OCI-LY7 (cell line): ENCODE measurements at regions not wholly inside any gene's neighbourhood (a gene's known extent, or its start where the extent isn't known, plus 50 kb on each side); places are given as distances from the start of the nearest gene placed in this dataset.

Experiments used
- BruUV-seq: library from RNA; stranded (reverse); fragments of 400-500 nt; replicated peaks from 2 replicates; lab custom pipeline; 2021; lab: Mats Ljungman, UMichigan
- CTCF ChIA-PET: fragments of 300-600 bp; sonication (Branson Sonifier 250); formaldehyde crosslinking; loops from one replicate; lab custom pipeline; 2022; ENCODE audit warnings: antibody characterized with exemption; ENCODE audit not compliant: unreplicated experiment; lab: Charles Lee
- POLR2A ChIA-PET: fragments of 300-600 bp; sonication (Branson Sonifier 250); formaldehyde crosslinking; loops from one replicate; lab custom pipeline; 2022; ENCODE audit warnings: antibody characterized with exemption; lab: Charles Lee
- DNase-seq: peaks from one replicate; pipeline ENCODE4 v3.0.0-alpha.2; 2015; ENCODE audit warnings: low spot score
- H2AFZ ChIP-seq: fragments of 200-600 bp; sonication (generic), shearing (Covaris generic); 2 replicates; pipeline ENCODE4 v1.6.1; 2014; ENCODE audit warnings: mild to moderate bottlenecking, antibody characterized with exemption, low read length, moderate library complexity
- H3K27ac ChIP-seq: fragments of 200-600 bp; sonication (generic); 2 replicates; pipeline ENCODE4 v1.5.1; 2014; ENCODE audit warnings: mixed run types, low read depth, mild to moderate bottlenecking, moderate library complexity, low read length, inconsistent platforms; ENCODE audit not compliant: poor library complexity, severe bottlenecking
- H3K36me3 ChIP-seq: fragments of 200-600 bp; sonication (generic); 2 replicates; pipeline ENCODE4 v1.6.1; 2014; ENCODE audit warnings: mild to moderate bottlenecking, antibody characterized with exemption, low read length, moderate library complexity, mixed read lengths; ENCODE audit not compliant: insufficient read depth
- H3K4me1 ChIP-seq: fragments of 200-600 bp; sonication (generic); 2 replicates; pipeline ENCODE4 v1.5.1; 2014; ENCODE audit warnings: mild to moderate bottlenecking, low read length; ENCODE audit not compliant: insufficient read depth, poor library complexity, severe bottlenecking
- H3K4me2 ChIP-seq: fragments of 200-600 bp; sonication (generic); 2 replicates; pipeline ENCODE4 v1.6.1; 2014; ENCODE audit warnings: mild to moderate bottlenecking, low read length
- H3K4me3 ChIP-seq: fragments of 200-600 bp; sonication (generic); 2 replicates; pipeline ENCODE4 v1.5.1; 2014; ENCODE audit warnings: mild to moderate bottlenecking, low read depth, low read length; ENCODE audit not compliant: poor library complexity, severe bottlenecking
- H3K79me2 ChIP-seq: fragments of 200-600 bp; sonication (generic); 2 replicates; pipeline ENCODE4 v1.6.1; 2016; ENCODE audit warnings: low read depth, mild to moderate bottlenecking, low read length, moderate library complexity, mixed read lengths; ENCODE audit not compliant: insufficient read depth
- H3K9me2 ChIP-seq: fragments of 200-600 bp; sonication (generic); 2 replicates; pipeline ENCODE4 v1.6.1; 2016; ENCODE audit warnings: mild to moderate bottlenecking, low read length, mixed read lengths; ENCODE audit not compliant: insufficient read depth
- H3K9me3 ChIP-seq: fragments of 200-600 bp; sonication (generic); 2 replicates; pipeline ENCODE4 v1.6.1; 2014; ENCODE audit warnings: mild to moderate bottlenecking, mixed run types, low read length, mixed read lengths
- H4K20me1 ChIP-seq: fragments of 200-600 bp; sonication (generic); 2 replicates; pipeline ENCODE4 v1.6.1; 2014; ENCODE audit warnings: mild to moderate bottlenecking, antibody characterized with exemption, low read length, moderate library complexity, mixed read lengths; ENCODE audit not compliant: insufficient read depth
- CTCF ChIP-seq: fragments of 200-600 bp; sonication (generic); conservative IDR thresholded peaks from 2 replicates; pipeline ENCODE4 v1.5.1; 2014; ENCODE audit warnings: mild to moderate bottlenecking, antibody characterized with exemption, low read length, moderate library complexity, mixed read lengths
- EZH2phosphoT487 ChIP-seq: fragments of 200-600 bp; sonication (generic); IDR thresholded peaks from 2 replicates; pipeline ENCODE4 v1.6.1; 2018; ENCODE audit warnings: low read depth, borderline replicate concordance, mild to moderate bottlenecking, mixed run types, antibody characterized with exemption, low read length, moderate library complexity, mixed read lengths
- intact Hi-C: fragments of 100-400 bp; cut with micrococcal nuclease; formaldehyde crosslinking; loops from one replicate; pipeline ENCODE4 v1.10.0; 2022; ENCODE audit not compliant: unreplicated experiment

- BruUV-seq = no TSS peak
- Histone ChIP-seq H3K4me3 (no peak overlapping the region), H2AFZ (no peak overlapping the region), H3K36me3 (no peaks in the 10 kb centered on the region), H3K9me2 (no peaks in the 10 kb centered on the region), H3K9me3 (no peaks in the 10 kb centered on the region), H3K4me2 (no peak overlapping the region), H3K79me2 (no peaks in the 10 kb centered on the region), H4K20me1 (no peaks in the 10 kb centered on the region), H3K4me1 (no peaks in the 10 kb centered on the region), H3K27ac (no peak overlapping the region)
- CTCF ChIA-PET = no interaction called here
- TF ChIP-seq CTCF (no peak), EZH2phosphoT487 (no peak)
- POLR2A ChIA-PET = no interaction called here
- intact Hi-C loops = no loop called here
- DNase-seq = no peak
These were observed 475.1 kb downstream of the NAV3 start for GRCh38 chr12:78305808-78306207.

- no peaks in the 10 kb centered on the region for H3K79me2 ChIP-seq
- no peak overlapping the region for H3K27ac ChIP-seq
- no peaks in the 10 kb centered on the region for H3K4me1 ChIP-seq
- no peaks in the 10 kb centered on the region for H3K36me3 ChIP-seq
- no peak for DNase-seq
- no peaks in the 10 kb centered on the region for H4K20me1 ChIP-seq
- H3K9me2 ChIP-seq = no peaks in the 10 kb centered on the region
- intact Hi-C loops = no loop called here
- no peak overlapping the region for H3K4me3 ChIP-seq
- BruUV-seq = no TSS peak
- TF ChIP-seq CTCF = no peak
- TF ChIP-seq EZH2phosphoT487 = no peak
- no peaks in the 10 kb centered on the region for H3K9me3 ChIP-seq
- H3K4me2 ChIP-seq = no peak overlapping the region
- ChIA-PET POLR2A (no interaction called here), CTCF (no interaction called here)
- H2AFZ ChIP-seq = no peak overlapping the region
These were observed 475.5 kb downstream of the NAV3 start for GRCh38 chr12:78306236-78306635.

GRCh38 chr12:78308701-78309100, 478.0 kb downstream of the NAV3 start:
- intact Hi-C loops = no loop called here

More at GRCh38 chr12:78308701-78309100, 478.0 kb downstream of the NAV3 start:
- Histone ChIP-seq H2AFZ (no peak overlapping the region), H3K36me3 (no peaks in the 10 kb centered on the region), H3K4me1 (no peaks in the 10 kb centered on the region), H3K9me3 (no peaks in the 10 kb centered on the region), H3K9me2 (no peaks in the 10 kb centered on the region), H3K4me2 (no peak overlapping the region), H3K27ac (no peak overlapping the region), H4K20me1 (no peaks in the 10 kb centered on the region), H3K4me3 (no peak overlapping the region), H3K79me2 (no peaks in the 10 kb centered on the region)
- DNase-seq = no peak
- no TSS peak for BruUV-seq
- TF ChIP-seq CTCF (no peak), EZH2phosphoT487 (no peak)
- ChIA-PET CTCF (no interaction called here), POLR2A (interaction anchor here (0.7 kb wide), 1 partner anchor 42 kb away, joined by 4 read pairs; no protein-coding TSS in a partner anchor)
